ENCODE measurements at regions not wholly inside any gene's neighbourhood (a gene's known extent, or its start where the extent isn't known, plus 50 kb on each side); places are given as distances from the start of the nearest gene placed in this dataset.

GRCh38 chr11:122422682-122423081, 232.8 kb upstream of the UBASH3B start:
- ATAC-seq: no peak
- WGBS, 2 donors (ENCODE audit: low coverage in 1 of 2): 87 to 93% methylated on average over 4 of the region's 4 CpGs
- no peak for TF ChIP-seq POLR2A (IDR thresholded peaks at IDR 0.05)
- no peak for TF ChIP-seq CTCF (IDR thresholded peaks at IDR 0.05)
- no peak for TF ChIP-seq EP300 (IDR thresholded peaks at IDR 0.05)
- no peak for TF ChIP-seq POLR2AphosphoS5 (IDR thresholded peaks at IDR 0.05)

GRCh38 chr11:122421702-122422101, 233.8 kb upstream of the UBASH3B start:
- 79 to 88% methylated on average over 3 of the region's 3 CpGs for WGBS, 2 donors (ENCODE audit: low coverage in 1 of 2)
- Histone ChIP-seq H3K9me3 (no peaks in the 10 kb centered on the region), H3K36me3 (no peaks in the 10 kb centered on the region), H3K4me3 (no peak overlapping the region), H3K4me1 (no peaks in the 10 kb centered on the region), H3K27me3 (no peaks in the 10 kb centered on the region), H3K27ac (no peak overlapping the region)
- no peak for ATAC-seq
- TF ChIP-seq POLR2AphosphoS5 (IDR thresholded peaks at IDR 0.05) (no peak), CTCF (IDR thresholded peaks at IDR 0.05) (no peak), EP300 (IDR thresholded peaks at IDR 0.05) (no peak), POLR2A (IDR thresholded peaks at IDR 0.05) (no peak)

More at GRCh38 chr11:122422682-122423081, 232.8 kb upstream of the UBASH3B start:
- Histone ChIP-seq H3K36me3 (no peaks in the 10 kb centered on the region), H3K4me1 (no peaks in the 10 kb centered on the region), H3K4me3 (no peak overlapping the region), H3K27me3 (no peaks in the 10 kb centered on the region), H3K27ac (no peak overlapping the region), H3K9me3 (no peaks in the 10 kb centered on the region)

- H3K27ac ChIP-seq: no peak overlapping the region
- no peaks in the 10 kb centered on the region for H3K36me3 ChIP-seq
- no peak overlapping the region for H3K4me3 ChIP-seq
- no peaks in the 10 kb centered on the region for H3K4me1 ChIP-seq
- H3K27me3 ChIP-seq: no peaks in the 10 kb centered on the region
- WGBS, 2 donors (ENCODE audit: low coverage in 1 of 2): 96 to 100% methylated on average over 3 of the region's 3 CpGs
- ATAC-seq: no peak
- peaks cover 0 to 26% (median 0%) of the 10 kb centered on the region in 3 donors for H3K9me3 ChIP-seq
- TF ChIP-seq POLR2A (IDR thresholded peaks at IDR 0.05) (no peak), POLR2AphosphoS5 (IDR thresholded peaks at IDR 0.05) (no peak), EP300 (IDR thresholded peaks at IDR 0.05) (no peak), CTCF (IDR thresholded peaks at IDR 0.05) (no peak)
Observed at GRCh38 chr11:122418032-122418431, 237.5 kb upstream of the UBASH3B start.

GRCh38 chr11:122414406-122415018, 241.0 kb upstream of the UBASH3B start:
- TF ChIP-seq CTCF (IDR thresholded peaks at IDR 0.05): no peak
- no peak for TF ChIP-seq EP300 (IDR thresholded peaks at IDR 0.05)
- no peak for TF ChIP-seq POLR2AphosphoS5 (IDR thresholded peaks at IDR 0.05)
- TF ChIP-seq POLR2A (IDR thresholded peaks at IDR 0.05): no peak
- no peaks in the 10 kb centered on the region for H3K4me1 ChIP-seq
- H3K27ac ChIP-seq: no peak overlapping the region
- 91% methylated on average over 2 of the region's 2 CpGs; no CpG with 5 or more reads in 1 of the 2 donors for WGBS, 2 donors (ENCODE audit: low coverage in 1 of 2)
- peaks cover 0 to 26% (median 0%) of the 10 kb centered on the region in 3 donors for H3K9me3 ChIP-seq
- no peak overlapping the region for H3K4me3 ChIP-seq
- no peaks in the 10 kb centered on the region for H3K36me3 ChIP-seq
- H3K27me3 ChIP-seq: no peaks in the 10 kb centered on the region
- ATAC-seq: no peak

- ATAC-seq: no peak
- no peaks in the 10 kb centered on the region for H3K27me3 ChIP-seq
- no peaks in the 10 kb centered on the region for H3K4me1 ChIP-seq
- H3K27ac ChIP-seq: no peak overlapping the region
- no peak overlapping the region for H3K4me3 ChIP-seq
- H3K36me3 ChIP-seq: no peaks in the 10 kb centered on the region
- H3K9me3 ChIP-seq: peaks cover 0 to 26% (median 0%) of the 10 kb centered on the region in 3 donors
- TF ChIP-seq POLR2AphosphoS5 (IDR thresholded peaks at IDR 0.05): no peak
- no peak for TF ChIP-seq CTCF (IDR thresholded peaks at IDR 0.05)
- TF ChIP-seq POLR2A (IDR thresholded peaks at IDR 0.05): no peak
Observed at GRCh38 chr11:122413677-122414076, 241.8 kb upstream of the UBASH3B start.
